GM21367 (cell line): ENCODE measurements at regions not wholly inside any gene's neighbourhood (a gene's known extent, or its start where the extent isn't known, plus 50 kb on each side); places are given as distances from the start of the nearest gene placed in this dataset.
"Not testable (repeated sequence)": the region's sequence is repeated elsewhere in the genome, so short reads cannot be mapped to it uniquely, and the experiment has no call there.

Source experiments
- ATAC-seq: cut with Tn5 transposase; IDR thresholded peaks from one replicate; pipeline ENCODE4 v1.9.1; 2021; ENCODE audit not compliant: unreplicated experiment

- ATAC-seq, result no peak
These were observed 114.9 kb upstream of the SLCO6A1 start for GRCh38 chr5:102613661-102614060.

GRCh38 chr5:102617191-102618187, 118.7 kb upstream of the SLCO6A1 start:
- ATAC-seq, result no peak

- ATAC-seq, result no peak
These were observed 123.5 kb upstream of the SLCO6A1 start for GRCh38 chr5:102622262-102622661.

GRCh38 chr5:102623329-102624065, 124.7 kb upstream of the SLCO6A1 start:
- ATAC-seq, result no peak

- no peak for ATAC-seq
These were observed 125.6 kb upstream of the SLCO6A1 start for GRCh38 chr5:102624405-102624804.

DNA sequence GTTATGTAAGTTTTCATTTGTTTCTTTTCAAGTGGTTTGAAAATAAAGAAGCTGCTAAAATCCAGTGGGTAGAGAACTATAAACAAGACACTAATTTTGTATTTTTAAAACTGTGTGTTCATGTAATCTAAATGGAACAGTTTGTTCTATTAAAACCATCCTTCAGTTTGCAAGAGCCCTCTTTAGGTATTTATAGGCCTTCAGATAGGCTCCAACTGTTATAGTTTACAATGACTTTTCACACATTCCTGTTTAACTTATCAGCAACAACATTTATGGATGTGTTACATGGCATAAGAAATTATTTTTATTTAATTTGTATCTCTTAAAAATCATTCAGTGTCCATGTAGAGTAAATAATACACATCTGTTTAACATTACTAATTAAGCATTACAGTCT, 126.7 kb upstream of the SLCO6A1 start:
- no peak for ATAC-seq

DNA sequence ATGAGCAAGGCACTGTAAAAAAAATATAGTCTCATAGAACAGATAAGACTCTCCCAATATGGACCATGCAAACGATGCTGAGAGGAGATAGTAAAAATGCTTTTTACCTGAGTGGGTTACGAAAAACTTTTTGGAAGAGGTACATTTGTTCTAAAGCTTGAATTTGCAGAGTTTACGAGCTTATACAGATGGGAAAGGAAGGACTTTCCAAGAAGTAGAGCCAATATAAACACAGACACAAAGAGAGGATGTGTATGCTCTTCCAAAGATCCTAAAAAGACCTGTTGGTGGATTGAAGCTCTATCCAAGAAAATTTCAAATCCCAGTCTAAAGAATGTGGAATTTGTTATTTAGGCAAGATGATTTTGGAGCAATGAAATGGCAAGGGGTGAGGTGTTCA, 127.1 kb upstream of the SLCO6A1 start:
- no peak for ATAC-seq

GRCh38 chr5:102627315-102627714, 127.8 kb upstream of the PAM start:
- no peak for ATAC-seq

DNA sequence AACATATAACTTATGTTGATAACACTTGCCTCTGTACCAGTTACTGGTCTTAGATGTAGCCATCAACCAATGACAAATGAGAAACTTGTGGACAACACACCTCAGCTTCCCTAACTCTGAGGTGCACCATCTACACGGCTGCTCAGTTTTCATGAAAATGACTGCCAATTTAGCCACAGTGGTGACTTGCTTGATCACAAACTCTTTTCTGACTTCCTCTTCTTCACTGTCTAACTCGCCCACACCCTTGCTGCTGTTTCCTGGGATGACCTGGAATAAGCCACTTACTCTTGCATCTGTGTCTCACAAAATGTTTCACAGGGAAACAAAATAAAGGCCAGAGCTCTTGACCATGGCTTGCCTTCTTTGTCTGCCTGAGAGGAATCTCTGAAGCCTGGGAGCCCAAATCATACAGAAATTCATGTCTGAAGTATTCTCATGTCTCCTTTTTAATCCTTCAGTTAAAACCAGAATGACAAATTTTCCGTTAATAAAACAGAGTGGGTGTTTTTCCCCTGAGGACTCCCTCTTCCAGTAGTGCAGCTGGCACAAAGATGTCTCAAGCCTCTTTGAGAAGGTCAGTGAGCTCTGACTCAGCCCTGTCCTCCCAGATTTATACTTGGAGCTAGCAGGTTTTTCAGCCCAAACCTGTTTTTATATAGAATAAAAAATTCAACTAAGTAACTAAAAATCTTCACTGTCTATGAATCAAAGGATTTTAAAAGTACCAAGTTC, 126.5 kb upstream of the PAM start:
- ATAC-seq, result no peak

- no peak for ATAC-seq
These were observed 125.1 kb upstream of the PAM start for GRCh38 chr5:102629827-102630605.

DNA sequence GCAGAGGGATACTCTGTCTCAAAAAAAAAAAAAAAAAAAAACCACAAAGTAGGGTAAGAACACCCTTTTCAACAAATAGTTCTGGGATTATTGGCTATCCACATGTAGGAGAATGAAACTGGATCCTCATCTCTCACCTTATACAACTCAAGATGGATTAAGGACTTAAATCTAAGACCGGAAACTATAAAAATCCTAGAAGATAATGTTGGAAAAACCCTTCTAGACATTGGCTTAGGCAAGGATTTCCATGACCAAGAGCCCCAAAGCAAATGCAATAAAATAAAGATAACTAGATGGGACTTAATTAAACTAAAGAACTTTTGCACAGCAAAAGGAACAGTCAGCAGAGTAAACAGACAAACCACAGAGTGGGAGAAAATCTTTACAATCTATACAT, 119.7 kb upstream of the PAM start:
- not testable (repeated sequence) for ATAC-seq

- no peak for ATAC-seq
These were observed 116.8 kb upstream of the PAM start for GRCh38 chr5:102638316-102638715.

DNA sequence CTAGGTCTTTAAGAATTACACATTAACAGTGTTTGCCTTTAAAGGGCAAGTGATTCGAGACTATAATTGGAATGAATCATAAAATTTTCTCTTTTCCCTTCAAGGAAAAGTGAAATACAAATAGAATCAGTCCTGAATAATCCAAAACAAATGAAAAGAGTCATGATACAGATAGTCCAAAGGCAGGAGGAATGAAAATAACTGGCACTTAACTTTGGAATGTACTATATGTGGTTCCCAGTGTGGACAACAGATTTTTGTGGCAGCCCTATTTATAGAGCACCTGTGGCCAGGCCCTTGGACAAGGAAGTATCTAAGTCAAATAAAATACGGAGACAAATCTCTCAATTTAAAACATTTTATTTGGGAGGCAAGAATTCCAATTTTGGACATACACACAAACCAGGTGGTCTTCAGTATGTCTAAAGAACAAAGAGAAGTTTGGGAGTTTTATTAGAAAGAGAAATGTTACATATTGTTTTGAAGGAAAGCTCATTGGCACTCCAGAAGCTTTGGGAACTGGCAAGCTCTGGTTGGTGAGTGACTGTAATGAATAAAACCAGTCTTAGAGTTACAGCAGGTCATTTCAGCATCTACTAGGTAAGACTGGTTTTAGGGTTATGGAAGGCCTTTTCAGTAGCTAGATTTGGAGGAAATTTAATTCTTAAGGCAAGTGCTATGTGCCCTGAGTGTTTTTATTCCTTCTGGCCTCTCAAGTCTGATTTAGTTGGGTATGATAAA, 116.0 kb upstream of the PAM start:
- ATAC-seq, result no peak

DNA sequence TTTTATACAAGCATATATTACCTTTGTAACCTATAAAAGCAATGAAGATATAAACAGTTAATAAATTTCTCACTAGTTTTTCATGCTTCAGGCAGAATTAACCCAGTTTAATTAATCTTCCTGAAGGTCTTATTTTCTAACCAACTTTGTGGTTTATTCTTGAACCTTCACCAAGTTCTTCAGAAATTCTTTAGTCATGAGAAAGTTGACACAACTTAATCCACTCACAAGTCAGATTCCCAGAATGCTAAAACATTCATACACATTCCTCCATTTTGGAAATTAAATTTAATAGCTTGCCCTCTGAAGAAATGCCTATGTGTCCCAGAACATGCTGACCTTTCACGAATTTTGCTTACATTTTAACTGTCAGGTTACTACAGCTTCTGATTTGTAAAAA, 105.4 kb upstream of the PAM start:
- ATAC-seq, result no peak

DNA sequence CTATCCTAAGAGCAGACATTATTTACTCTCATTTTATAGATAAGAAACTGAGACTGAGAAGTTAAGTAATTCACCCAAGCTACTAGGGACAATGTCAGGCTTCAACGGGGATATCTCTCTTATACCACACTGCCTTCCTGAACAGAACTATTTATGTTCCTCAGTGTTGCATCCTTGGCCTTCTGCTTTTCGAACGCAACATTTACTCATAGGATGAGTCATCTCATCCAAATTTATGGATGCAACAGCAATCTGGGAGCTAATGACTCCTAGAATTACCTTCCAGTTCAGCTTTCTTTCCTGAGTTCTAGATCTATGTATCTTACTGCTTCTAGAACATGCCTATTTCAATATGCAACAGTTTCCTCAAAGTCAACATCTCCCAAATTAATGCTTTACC, 103.6 kb upstream of the PAM start:
- ATAC-seq, result no peak

DNA sequence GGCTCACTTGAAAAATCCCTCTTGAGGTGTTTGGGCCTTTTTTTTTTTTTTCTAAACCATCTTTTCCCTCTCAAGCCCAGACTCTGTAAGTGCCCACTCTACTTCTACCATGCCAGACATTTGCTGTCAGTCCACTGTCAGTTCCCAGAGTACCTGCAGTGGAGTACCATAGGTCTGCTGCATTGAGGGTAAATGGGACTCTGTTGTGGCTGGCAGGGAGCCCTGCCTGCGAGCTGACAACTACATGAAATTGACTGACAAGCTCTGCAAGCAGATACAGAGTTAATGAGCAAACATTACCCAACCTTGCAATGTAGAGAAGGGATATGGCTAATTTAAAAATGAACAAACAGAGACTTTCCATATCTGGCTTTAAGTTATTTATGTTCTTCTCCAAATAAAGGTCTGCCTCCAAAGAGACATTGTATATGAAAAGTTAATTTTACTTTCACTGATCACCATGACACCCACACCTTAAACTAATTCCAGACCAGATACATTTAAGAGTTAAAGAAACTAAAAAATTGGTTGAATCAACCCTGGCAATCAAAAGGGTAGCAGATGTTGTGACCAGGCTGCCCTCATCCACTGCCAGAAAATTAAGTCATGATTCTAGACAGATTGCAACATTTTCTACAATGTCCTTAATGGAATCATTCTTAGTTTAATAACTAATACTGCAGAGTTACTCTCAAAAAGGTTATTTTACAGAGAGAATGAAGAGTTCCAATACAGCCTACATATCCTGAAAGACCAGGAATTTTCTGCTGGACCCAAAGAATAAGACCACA, 100.4 kb upstream of the PAM start:
- no peak for ATAC-seq

DNA sequence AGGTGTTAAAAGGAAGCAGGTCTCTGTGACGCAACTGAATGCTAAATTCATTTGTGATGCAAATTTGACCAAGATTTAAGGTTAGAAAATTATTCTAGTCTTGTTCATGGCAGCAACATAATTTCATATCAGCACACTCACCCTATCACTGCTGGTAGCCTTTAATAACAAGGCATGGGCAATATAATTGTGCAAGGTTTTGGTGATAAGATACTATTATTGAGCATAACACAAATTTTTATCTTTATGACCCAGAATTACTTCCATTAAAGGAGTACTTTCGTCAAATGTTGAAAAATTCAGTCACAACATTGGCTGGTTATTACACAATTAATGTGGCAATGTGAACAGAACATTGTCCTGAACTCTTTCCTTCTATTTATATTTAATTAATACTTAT, 96.0 kb upstream of the PAM start:
- no peak for ATAC-seq

GRCh38 chr5:102660111-102660510, 95.0 kb upstream of the PAM start:
- ATAC-seq, result no peak
